HUES48 (cell line): ENCODE measurements at regions not wholly inside any gene's neighbourhood (a gene's known extent, or its start where the extent isn't known, plus 50 kb on each side); places are given as distances from the start of the nearest gene placed in this dataset.
A peak's percentile ranks its signal among the peaks of the same experiment; 100 is the strongest.
"Not testable (repeated sequence)": the region's sequence is repeated elsewhere in the genome, so short reads cannot be mapped to it uniquely, and the experiment has no call there.

Source experiments
- H3K27ac ChIP-seq: one replicate; pipeline ENCODE4 v1.7.0; 2013; ENCODE audit warnings: low read depth, low read length, inconsistent platforms
- H3K27me3 ChIP-seq: 2 replicates; pipeline ENCODE4 v1.6.1; 2013; ENCODE audit warnings: mild to moderate bottlenecking, low read length; ENCODE audit not compliant: control insufficient read depth, insufficient read depth
- H3K36me3 ChIP-seq: 2 replicates; pipeline ENCODE4 v1.6.1; 2013; ENCODE audit warnings: low read length; ENCODE audit not compliant: control insufficient read depth, insufficient read depth
- H3K4me1 ChIP-seq: 2 replicates; pipeline ENCODE4 v1.6.1; 2013; ENCODE audit warnings: mild to moderate bottlenecking, low read length; ENCODE audit not compliant: control insufficient read depth, insufficient read depth
- H3K4me3 ChIP-seq: 2 replicates; pipeline ENCODE4 v1.5.1; 2013; ENCODE audit warnings: mild to moderate bottlenecking, low read depth, low read length
- H3K9ac ChIP-seq: 2 replicates; pipeline ENCODE4 v1.6.1; 2013; ENCODE audit warnings: mild to moderate bottlenecking, low read depth, low read length, moderate library complexity
- H3K9me3 ChIP-seq: 2 replicates; pipeline ENCODE4 v1.6.1; 2013; ENCODE audit warnings: low read length; ENCODE audit not compliant: control insufficient read depth, insufficient read depth

- H3K27ac ChIP-seq = no peak overlapping the region
- H3K4me3 ChIP-seq = no peak overlapping the region
- H3K4me1 ChIP-seq = no peaks in the 10 kb centered on the region
- no peaks in the 10 kb centered on the region for H3K27me3 ChIP-seq
- no peak overlapping the region for H3K9ac ChIP-seq
- H3K9me3 ChIP-seq = no peaks in the 10 kb centered on the region
- H3K36me3 ChIP-seq = no peaks in the 10 kb centered on the region
These were observed 50.3 kb downstream of the RBFOX3 start for GRCh38 chr17:79560527-79560926.

- Histone ChIP-seq H3K4me1 (no peaks in the 10 kb centered on the region), H3K27ac (no peak overlapping the region), H3K4me3 (no peak overlapping the region), H3K9me3 (no peaks in the 10 kb centered on the region), H3K9ac (no peak overlapping the region), H3K36me3 (no peaks in the 10 kb centered on the region), H3K27me3 (no peaks in the 10 kb centered on the region)
These were observed 51.6 kb downstream of the RBFOX3 start for GRCh38 chr17:79559111-79559887.

DNA sequence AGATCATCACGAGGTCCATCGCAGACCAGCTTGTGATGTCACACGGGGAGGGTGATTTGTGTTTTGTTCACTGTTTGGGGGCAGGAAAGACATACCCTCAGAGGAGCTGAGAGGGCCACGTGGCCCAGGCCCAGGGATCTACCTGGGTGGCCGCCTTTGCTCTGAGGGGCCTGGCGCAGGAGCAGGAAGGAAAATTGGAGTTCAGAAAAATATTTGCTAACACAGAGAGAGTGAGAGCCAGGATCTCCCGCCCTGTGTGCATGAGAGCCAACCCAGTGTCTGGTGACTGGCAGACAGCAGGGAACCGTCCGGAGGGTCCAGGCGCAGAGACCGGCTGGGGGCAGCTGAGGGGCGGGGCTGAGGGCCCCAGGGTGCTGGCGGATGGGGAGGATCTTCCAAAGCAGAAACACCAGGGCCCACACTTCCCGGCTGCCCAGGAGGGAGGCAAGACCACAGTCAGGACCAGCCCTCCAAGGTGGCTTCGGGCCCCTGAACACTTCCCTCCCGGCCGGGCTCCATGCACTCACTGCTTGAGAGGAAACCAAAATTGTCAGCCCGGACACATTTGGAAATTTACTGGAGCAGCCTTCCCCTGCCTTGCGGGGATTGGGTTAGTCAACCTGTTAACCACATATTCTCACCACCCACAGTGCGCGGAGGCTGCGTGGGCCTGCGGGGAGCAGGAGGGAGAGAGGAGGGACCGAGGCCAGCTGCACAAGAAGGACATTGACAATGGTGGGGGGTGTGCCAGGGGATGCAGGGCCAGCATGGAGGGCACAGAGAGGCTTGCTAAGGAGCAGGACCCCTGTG lies 52.6 kb downstream of the RBFOX3 start:
- no peak overlapping the region for H3K4me3 ChIP-seq
- no peaks in the 10 kb centered on the region for H3K36me3 ChIP-seq
- no peaks in the 10 kb centered on the region for H3K4me1 ChIP-seq
- H3K9ac ChIP-seq = no peak overlapping the region
- H3K9me3 ChIP-seq = no peaks in the 10 kb centered on the region
- no peaks in the 10 kb centered on the region for H3K27me3 ChIP-seq
- no peak overlapping the region for H3K27ac ChIP-seq

- no peak overlapping the region for H3K9ac ChIP-seq
- H3K27ac ChIP-seq = no peak overlapping the region
- H3K9me3 ChIP-seq = peaks cover 7% of the 10 kb centered on the region; the same call in 1 of the 2 replicates
- no peaks in the 10 kb centered on the region for H3K36me3 ChIP-seq
- H3K4me1 ChIP-seq = no peaks in the 10 kb centered on the region
- H3K4me3 ChIP-seq = no peak overlapping the region
- H3K27me3 ChIP-seq = no peaks in the 10 kb centered on the region
These were observed 53.4 kb downstream of the RBFOX3 start for GRCh38 chr17:79557276-79558090.

DNA sequence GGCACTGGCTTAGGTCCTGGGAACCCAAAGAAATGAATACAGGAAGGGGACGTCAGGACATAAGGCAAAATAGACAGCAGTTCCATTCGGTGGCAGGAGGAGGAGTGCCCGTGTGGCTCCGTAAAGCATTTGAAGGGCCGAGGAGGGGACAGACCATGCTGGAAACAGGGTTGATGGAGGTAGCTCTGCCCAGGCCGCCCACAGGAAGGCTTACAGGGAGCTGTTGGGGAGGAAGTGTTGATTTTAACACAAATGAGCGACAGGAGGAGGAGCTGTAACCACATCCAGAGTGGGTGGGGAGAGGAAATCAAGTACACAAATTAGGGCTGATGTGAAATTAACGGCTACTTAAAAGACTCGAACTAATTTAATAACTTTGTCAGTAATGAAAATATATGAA lies 54.6 kb downstream of the RBFOX3 start:
- no peak overlapping the region for H3K4me3 ChIP-seq
- H3K9me3 ChIP-seq = peaks cover 11% of the 10 kb centered on the region; the same call in 1 of the 2 replicates
- H3K9ac ChIP-seq = no peak overlapping the region
- H3K27me3 ChIP-seq = no peaks in the 10 kb centered on the region
- no peaks in the 10 kb centered on the region for H3K4me1 ChIP-seq
- H3K27ac ChIP-seq = no peak overlapping the region
- H3K36me3 ChIP-seq = no peaks in the 10 kb centered on the region

DNA sequence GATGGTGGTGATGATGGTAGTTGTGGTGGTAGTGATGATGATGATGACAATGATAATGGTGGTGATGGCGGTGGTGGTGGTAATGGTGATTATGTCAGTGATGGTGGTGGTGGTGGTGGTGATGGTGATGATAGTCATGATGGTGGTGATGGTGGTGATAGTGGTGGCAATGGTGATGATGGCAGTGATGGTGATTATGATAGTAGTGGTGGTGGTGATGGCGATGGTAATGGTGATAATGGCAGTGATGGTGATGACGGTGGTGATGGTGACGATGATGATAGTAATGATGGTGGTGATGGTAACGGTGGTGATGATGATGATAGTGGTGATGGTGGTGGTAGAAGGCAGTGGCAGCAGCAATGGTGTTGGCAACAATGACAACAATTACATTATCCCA lies 55.3 kb downstream of the RBFOX3 start:
- Histone ChIP-seq H3K9ac (no peak overlapping the region), H3K9me3 (peaks cover 11% of the 10 kb centered on the region; the same call in 1 of the 2 replicates), H3K27ac (no peak overlapping the region), H3K4me1 (no peaks in the 10 kb centered on the region), H3K27me3 (no peaks in the 10 kb centered on the region), H3K4me3 (no peak overlapping the region), H3K36me3 (no peaks in the 10 kb centered on the region)

- not testable (repeated sequence) for H3K9ac ChIP-seq, H3K4me3 ChIP-seq, H3K27me3 ChIP-seq, H3K4me1 ChIP-seq, H3K36me3 ChIP-seq, H3K27ac ChIP-seq
- peaks cover 11% of the 10 kb centered on the region; the same call in 1 of the 2 replicates for H3K9me3 ChIP-seq
These were observed 56.5 kb downstream of the RBFOX3 start for GRCh38 chr17:79554346-79554745.

DNA sequence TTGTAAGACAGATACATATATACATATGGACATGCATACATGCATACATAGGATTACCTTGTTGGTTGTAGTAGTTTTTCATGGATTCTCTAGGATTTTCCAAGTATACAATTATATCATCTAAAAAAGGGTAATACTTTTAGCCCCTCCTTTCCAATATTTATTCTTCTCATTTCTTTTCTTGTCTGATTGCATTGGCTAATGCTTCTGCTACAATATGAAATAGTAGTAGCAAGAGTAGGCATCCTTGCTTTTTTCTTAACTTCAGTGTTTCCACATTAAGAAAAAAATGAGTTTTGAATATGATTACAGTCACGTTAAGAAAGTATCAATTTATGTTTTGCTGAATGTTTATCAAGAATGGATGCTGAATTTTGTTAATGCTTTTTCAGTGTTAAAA lies 58.0 kb downstream of the RBFOX3 start:
- Histone ChIP-seq H3K36me3 (no peaks in the 10 kb centered on the region), H3K27me3 (no peaks in the 10 kb centered on the region), H3K4me3 (no peak overlapping the region), H3K9ac (no peak overlapping the region), H3K27ac (no peak overlapping the region), H3K4me1 (peaks cover 6% of the 10 kb centered on the region; the same call in 1 of the 2 replicates), H3K9me3 (peaks cover 11% of the 10 kb centered on the region; the same call in 1 of the 2 replicates)

DNA sequence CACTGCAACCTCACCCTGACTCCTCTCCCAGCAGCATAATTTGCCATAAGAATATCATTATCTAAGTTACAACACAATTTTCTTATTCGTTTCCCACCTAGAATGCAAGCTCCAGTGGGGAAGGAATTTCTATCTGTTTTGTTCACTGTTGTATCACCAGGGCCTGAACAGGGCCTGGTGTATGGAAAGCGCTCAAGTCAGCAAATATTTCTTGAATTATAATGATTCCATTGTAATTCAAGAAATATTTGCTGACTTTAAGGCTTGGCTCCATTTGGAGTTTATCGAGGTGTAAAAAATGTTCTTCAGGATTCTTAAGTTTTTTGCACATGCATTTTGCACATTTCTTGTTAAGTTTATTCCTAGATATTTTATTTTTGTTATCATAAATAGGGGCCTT lies 58.4 kb downstream of the RBFOX3 start:
- Histone ChIP-seq H3K27ac (no peak overlapping the region), H3K4me3 (no peak overlapping the region), H3K9me3 (peaks cover 11% of the 10 kb centered on the region; the same call in 1 of the 2 replicates), H3K36me3 (no peaks in the 10 kb centered on the region), H3K4me1 (peaks cover 6% of the 10 kb centered on the region; the same call in 1 of the 2 replicates), H3K27me3 (no peaks in the 10 kb centered on the region), H3K9ac (no peak overlapping the region)

- peaks cover 6% of the 10 kb centered on the region; the same call in 1 of the 2 replicates for H3K4me1 ChIP-seq
- no peaks in the 10 kb centered on the region for H3K36me3 ChIP-seq
- peak overlapping the region; percentile 48 for H3K27ac ChIP-seq
- no peak overlapping the region for H3K4me3 ChIP-seq
- H3K9ac ChIP-seq = no peak overlapping the region
- H3K27me3 ChIP-seq = no peaks in the 10 kb centered on the region
- peaks cover 11% of the 10 kb centered on the region; the same call in 1 of the 2 replicates for H3K9me3 ChIP-seq
These were observed 61.5 kb downstream of the RBFOX3 start for GRCh38 chr17:79549141-79549915.
